GM12878 (cell line): ENCODE measurements at regions not wholly inside any gene's neighbourhood (a gene's known extent, or its start where the extent isn't known, plus 50 kb on each side); places are given as distances from the start of the nearest gene placed in this dataset.

Experiments used
- ATAC-seq: fragments of 200-7000 bp; cut with Tn5 transposase; 3 replicates; pipeline ENCODE4 v1.9.1; 2020; ENCODE audit warnings: mild to moderate bottlenecking, moderate library complexity
- BruUV-seq: library from RNA; stranded (reverse); fragments of 400-500 nt; replicated peaks from 2 replicates; lab custom pipeline; 2021; lab: Mats Ljungman, UMichigan
- CTCF ChIA-PET: fragments of 300-600 bp; sonication (Branson Sonifier 250); formaldehyde crosslinking; extraction: SDS; loops from one replicate; lab custom pipeline; 2021; ENCODE audit warnings: inconsistent platforms; lab: Yijun Ruan, JAX
- POLR2A ChIA-PET: fragments of 350-600 bp; formaldehyde crosslinking; extraction: SDS; loops from one replicate; lab custom pipeline; 2021; ENCODE audit warnings: inconsistent platforms; lab: Charles Lee
- RAD21 ChIA-PET: fragments of 300-600 bp; sonication (Branson Sonifier 250); formaldehyde crosslinking; loops from one replicate; lab custom pipeline; 2023; ENCODE audit warnings: antibody characterized with exemption; ENCODE audit not compliant: unreplicated experiment; lab: Charles Lee
- SMC1A ChIA-PET: fragments of 300-600 bp; sonication (Branson Sonifier 250); formaldehyde crosslinking; loops from one replicate; lab custom pipeline; 2023; ENCODE audit not compliant: unreplicated experiment, uncharacterized antibody; lab: Charles Lee
- DNase-seq: peaks from one replicate; pipeline ENCODE4 v3.0.0-alpha.2; 2011; ENCODE audit warnings: low read depth, low spot score
- FAIRE-seq: peaks from 3 replicates; lab custom pipeline; 2011; peaks lifted over from hg19 to GRCh38; lab: Jason Lieb, UNC
- H2AFZ ChIP-seq: 2 replicates; pipeline ENCODE4 v1.6.0; 2011; ENCODE audit warnings: low read depth, low read length, control low read depth; ENCODE audit not compliant: control insufficient read depth
- H3K27ac ChIP-seq: 2 replicates; pipeline ENCODE4 v1.5.1; 2011; ENCODE audit warnings: control low read depth; ENCODE audit not compliant: control insufficient read depth, insufficient read depth
- H3K27me3 ChIP-seq, 2 experiments: replicated peaks in 1 of 2; 2 replicates each; pipeline versions ENCODE4 v1.6.0 to v1.6.1; 2011; ENCODE audit warnings: low read length in 1 of 2; ENCODE audit not compliant: control insufficient read depth in 2 of 2, insufficient read depth in 2 of 2
- H3K36me3 ChIP-seq, 2 experiments: 2 replicates each; pipeline ENCODE4 v1.5.1; 2011; ENCODE audit warnings: low read length in 1 of 2; ENCODE audit not compliant: control insufficient read depth in 2 of 2, insufficient read depth in 2 of 2
- H3K4me1 ChIP-seq: 2 replicates; pipeline ENCODE4 v1.6.1; 2011; ENCODE audit warnings: mild to moderate bottlenecking, low read length, moderate library complexity, mixed read lengths; ENCODE audit not compliant: control insufficient read depth, insufficient read depth
- H3K4me2 ChIP-seq: 2 replicates; pipeline ENCODE4 v1.6.0; 2011; ENCODE audit warnings: control low read depth; ENCODE audit not compliant: control insufficient read depth, insufficient read depth
- H3K4me3 ChIP-seq: fragments of 200-600 bp; sonication (generic); 2 replicates; pipeline ENCODE4 v1.5.1; 2016
- H3K79me2 ChIP-seq: 2 replicates; pipeline ENCODE4 v1.6.0; 2011; ENCODE audit warnings: low read length; ENCODE audit not compliant: control insufficient read depth, insufficient read depth
- H3K9ac ChIP-seq: 2 replicates; pipeline ENCODE4 v1.8.0; 2011; ENCODE audit warnings: low read length, control low read depth, mixed read lengths; ENCODE audit not compliant: control insufficient read depth, insufficient read depth
- H3K9me3 ChIP-seq: replicated peaks from 3 replicates; pipeline ENCODE4 v1.5.1; 2011; ENCODE audit warnings: mild to moderate bottlenecking, low read length; ENCODE audit not compliant: control insufficient read depth, insufficient read depth
- H4K20me1 ChIP-seq: 2 replicates; pipeline ENCODE4 v1.6.0; 2011; ENCODE audit not compliant: control insufficient read depth, insufficient read depth
- BCL11A ChIP-seq: IDR thresholded peaks from 2 replicates; pipeline ENCODE4 v1.6.1; 2011; ENCODE audit warnings: low read depth, low read length
- EED ChIP-seq: sonication (generic); IDR thresholded peaks from 2 replicates; pipeline ENCODE4 v1.6.1; 2016; ENCODE audit warnings: antibody characterized with exemption, low read depth
- EGR1 ChIP-seq, 2 experiments: IDR thresholded peaks; 1 replicate in 1 of 2; 2 replicates in 1 of 2; pipeline ENCODE4 v1.6.1; 2011 to 2012; ENCODE audit warnings: low read depth in 2 of 2, low read length in 2 of 2, borderline replicate concordance in 1 of 2, mild to moderate bottlenecking in 1 of 2, moderate library complexity in 1 of 2
- MYC ChIP-seq: IDR thresholded peaks from 2 replicates; pipeline ENCODE4 v1.6.1; 2011; ENCODE audit warnings: mild to moderate bottlenecking, low read length, moderate library complexity, inconsistent platforms; ENCODE audit not compliant: insufficient read depth, insufficient replicate concordance, insufficient read length, severe bottlenecking
- NBN ChIP-seq: fragments of 450-650 bp; IDR thresholded peaks from 2 replicates; pipeline ENCODE4 v1.6.1; 2016
- RCOR1 ChIP-seq: conservative IDR thresholded peaks from 2 replicates; pipeline ENCODE4 v1.6.1; 2012; ENCODE audit warnings: low read depth, low read length, improper control_type of control experiment
- SUPT20H ChIP-seq: IDR thresholded peaks from 2 replicates; pipeline ENCODE4 v1.6.1; 2011; ENCODE audit warnings: low read depth, mild to moderate bottlenecking, low read length, moderate library complexity, borderline replicate concordance; ENCODE audit not compliant: control insufficient read depth
- WGBS: methylation state at CpG from one replicate; pipeline ENCODE4 v1.1.6; 2016; ENCODE audit warnings: low lambda C conversion rate; ENCODE audit not compliant: insufficient replicate concordance, insufficient coverage; ENCODE audit errors: missing lambda C conversion rate; 5-methylcytosine and 5-hydroxymethylcytosine counted together
- in situ Hi-C: fragments of 300-500 bp; cut with MboI; formaldehyde crosslinking; loops from 9 replicates; pipeline ENCODE4 v1.14.3; 2018; ENCODE audit warnings: mixed read lengths
- intact Hi-C: fragments of 100-400 bp; cut with micrococcal nuclease; formaldehyde crosslinking; loops from one replicate; pipeline ENCODE4 v1.14.2; 2022; ENCODE audit not compliant: unreplicated experiment
- TF ChIP-seq, protein P1 (sequence below): fragments of 450-650 bp; formaldehyde crosslinking; IDR thresholded peaks from 2 replicates; pipeline ENCODE4 v1.4.0; 2020; ENCODE audit warnings: mild to moderate bottlenecking, moderate library complexity
- TF ChIP-seq, protein P2 (sequence below): IDR thresholded peaks from 2 replicates; pipeline ENCODE4 v1.6.1; 2011; ENCODE audit warnings: low read depth, mild to moderate bottlenecking, low read length, moderate library complexity, borderline replicate concordance; ENCODE audit errors: extremely low read depth

DNA sequence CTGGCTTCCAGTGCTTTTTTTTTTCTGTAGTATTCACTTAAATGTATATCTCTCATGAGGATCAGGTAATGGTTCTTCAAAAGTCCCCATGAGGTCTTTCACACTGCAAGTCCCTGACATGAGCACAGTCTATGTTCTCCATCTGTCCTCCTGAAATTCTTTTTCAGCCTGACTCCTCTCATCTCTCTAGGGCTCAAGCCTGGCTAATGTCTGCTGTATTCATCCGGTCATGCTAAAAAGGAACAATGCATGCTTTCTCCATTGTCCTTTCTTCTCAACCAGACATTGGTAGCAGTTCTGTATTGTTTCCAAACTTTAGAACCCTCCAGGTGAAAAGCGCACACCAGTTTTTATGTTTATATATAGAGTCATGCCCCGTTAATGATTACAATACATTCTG is 368.3 kb upstream of the OLFM3 start:
- CTCF ChIA-PET: no interaction called here

More for the DNA sequence above, 368.3 kb upstream of the OLFM3 start:
- H4K20me1 ChIP-seq: no peaks in the 10 kb centered on the region
- in situ Hi-C loops: no loop called here
- BruUV-seq: no TSS peak
- no peaks in the 10 kb centered on the region for H3K36me3 ChIP-seq
- DNase-seq (no peak), FAIRE-seq (no peak), ATAC-seq (no peak)
- H3K4me3 ChIP-seq: no peak overlapping the region
- no peaks in the 10 kb centered on the region for H3K79me2 ChIP-seq
- RAD21 ChIA-PET: no interaction called here
- no peaks in the 10 kb centered on the region for H3K9me3 ChIP-seq
- no peak overlapping the region for H2AFZ ChIP-seq
- H3K4me1 ChIP-seq: no peaks in the 10 kb centered on the region
- no peaks in the 10 kb centered on the region for H3K27me3 ChIP-seq
- 51% methylated on average over 3 of the region's 3 CpGs for WGBS
- TF ChIP-seq MYC: no peak
- TF ChIP-seq, protein P1, sequence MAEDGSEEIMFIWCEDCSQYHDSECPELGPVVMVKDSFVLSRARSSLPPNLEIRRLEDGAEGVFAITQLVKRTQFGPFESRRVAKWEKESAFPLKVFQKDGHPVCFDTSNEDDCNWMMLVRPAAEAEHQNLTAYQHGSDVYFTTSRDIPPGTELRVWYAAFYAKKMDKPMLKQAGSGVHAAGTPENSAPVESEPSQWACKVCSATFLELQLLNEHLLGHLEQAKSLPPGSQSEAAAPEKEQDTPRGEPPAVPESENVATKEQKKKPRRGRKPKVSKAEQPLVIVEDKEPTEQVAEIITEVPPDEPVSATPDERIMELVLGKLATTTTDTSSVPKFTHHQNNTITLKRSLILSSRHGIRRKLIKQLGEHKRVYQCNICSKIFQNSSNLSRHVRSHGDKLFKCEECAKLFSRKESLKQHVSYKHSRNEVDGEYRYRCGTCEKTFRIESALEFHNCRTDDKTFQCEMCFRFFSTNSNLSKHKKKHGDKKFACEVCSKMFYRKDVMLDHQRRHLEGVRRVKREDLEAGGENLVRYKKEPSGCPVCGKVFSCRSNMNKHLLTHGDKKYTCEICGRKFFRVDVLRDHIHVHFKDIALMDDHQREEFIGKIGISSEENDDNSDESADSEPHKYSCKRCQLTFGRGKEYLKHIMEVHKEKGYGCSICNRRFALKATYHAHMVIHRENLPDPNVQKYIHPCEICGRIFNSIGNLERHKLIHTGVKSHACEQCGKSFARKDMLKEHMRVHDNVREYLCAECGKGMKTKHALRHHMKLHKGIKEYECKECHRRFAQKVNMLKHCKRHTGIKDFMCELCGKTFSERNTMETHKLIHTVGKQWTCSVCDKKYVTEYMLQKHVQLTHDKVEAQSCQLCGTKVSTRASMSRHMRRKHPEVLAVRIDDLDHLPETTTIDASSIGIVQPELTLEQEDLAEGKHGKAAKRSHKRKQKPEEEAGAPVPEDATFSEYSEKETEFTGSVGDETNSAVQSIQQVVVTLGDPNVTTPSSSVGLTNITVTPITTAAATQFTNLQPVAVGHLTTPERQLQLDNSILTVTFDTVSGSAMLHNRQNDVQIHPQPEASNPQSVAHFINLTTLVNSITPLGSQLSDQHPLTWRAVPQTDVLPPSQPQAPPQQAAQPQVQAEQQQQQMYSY (CRISPR knock-in tag): no peak
- TF ChIP-seq, protein P2, sequence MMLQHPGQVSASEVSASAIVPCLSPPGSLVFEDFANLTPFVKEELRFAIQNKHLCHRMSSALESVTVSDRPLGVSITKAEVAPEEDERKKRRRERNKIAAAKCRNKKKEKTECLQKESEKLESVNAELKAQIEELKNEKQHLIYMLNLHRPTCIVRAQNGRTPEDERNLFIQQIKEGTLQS: no peak
- no peak for TF ChIP-seq SUPT20H
- no peak for TF ChIP-seq BCL11A
- no peak for TF ChIP-seq NBN
- no peak for TF ChIP-seq RCOR1
- TF ChIP-seq EGR1 (IDR thresholded peaks at IDR 0.05; ENCODE audit: borderline replicate concordance in 1 of 2, low read depth in 2 of 2, low read length in 2 of 2): no peak
- no peak for TF ChIP-seq EED
- no peak overlapping the region for H3K27ac ChIP-seq
- POLR2A ChIA-PET: no interaction called here
- intact Hi-C loops: no loop called here
- no peak overlapping the region for H3K4me2 ChIP-seq
- no peak overlapping the region for H3K9ac ChIP-seq
- SMC1A ChIA-PET: no interaction called here
